Liver (tissue), 2 donors: ENCODE measurements at regions not wholly inside any gene's neighbourhood (a gene's known extent, or its start where the extent isn't known, plus 50 kb on each side); places are given as distances from the start of the nearest gene placed in this dataset.

Source experiments
- GABPA ChIP-seq, 2 donors: IDR thresholded peaks in 1 of 2; conservative IDR thresholded peaks in 1 of 2; 2 replicates each; pipeline ENCODE4 v1.6.1; 2016; ENCODE audit warnings: antibody characterized with exemption in 2 of 2, mild to moderate bottlenecking in 1 of 2, moderate library complexity in 1 of 2
- TAF1 ChIP-seq: conservative IDR thresholded peaks from 2 replicates; pipeline ENCODE4 v1.6.1; 2016; ENCODE audit warnings: antibody characterized with exemption, mild to moderate bottlenecking
- donor health status: healthy.

- TF ChIP-seq TAF1 (no peak), GABPA (IDR thresholded peaks at IDR 0.05 in 1 of 2, conservative IDR thresholded peaks at IDR 0.05 in 1 of 2) (no peak)
Measured at GRCh38 chr4:18961266-18961665, 939.7 kb upstream of the LCORL start.
